Right renal pelvis (tissue), 4 donors: ENCODE measurements at regions not wholly inside any gene's neighbourhood (a gene's known extent, or its start where the extent isn't known, plus 50 kb on each side); places are given as distances from the start of the nearest gene placed in this dataset.

Experiments used
- DNase-seq, 4 donors: peaks; one replicate each; pipeline ENCODE4 v3.0.0-alpha.2; 2013; ENCODE audit warnings: low read depth in 4 of 4, low spot score in 3 of 4, missing footprints in 1 of 4

- no peak for DNase-seq
Measured at GRCh38 chr2:165033402-165033801, 78.1 kb upstream of the SLC38A11 start.

GRCh38 chr2:165032559-165032958 is 77.2 kb upstream of the SLC38A11 start:
- no peak for DNase-seq

GRCh38 chr2:165024199-165024598 is 68.9 kb upstream of the SLC38A11 start:
- DNase-seq = no peak

- no peak for DNase-seq
Measured at GRCh38 chr2:165022781-165023180, 67.5 kb upstream of the SLC38A11 start.

GRCh38 chr2:165017966-165018596 is 62.8 kb upstream of the SLC38A11 start:
- no peak for DNase-seq

- peak in 3 of 4 donors; percentile 5 to 29 (median 26) for DNase-seq
Measured at GRCh38 chr2:165016772-165017411, 61.6 kb upstream of the SLC38A11 start.

GRCh38 chr2:165015052-165015642 is 59.8 kb upstream of the SLC38A11 start:
- DNase-seq = peak; percentile 44 to 55 (median 48)

GRCh38 chr2:165013944-165014619 is 58.8 kb upstream of the SLC38A11 start:
- no peak for DNase-seq

GRCh38 chr2:165011199-165011598 is 55.9 kb upstream of the SLC38A11 start:
- DNase-seq = no peak

GRCh38 chr2:165010556-165010955 is 55.2 kb upstream of the SLC38A11 start:
- DNase-seq = no peak

GRCh38 chr2:165009466-165009865 is 54.1 kb upstream of the SLC38A11 start:
- no peak for DNase-seq

- no peak for DNase-seq
Measured at GRCh38 chr2:165008730-165009315, 53.5 kb upstream of the SLC38A11 start.

GRCh38 chr2:165007161-165007744 is 51.9 kb upstream of the SLC38A11 start:
- no peak for DNase-seq
